GM19438 (cell line): ENCODE measurements at regions not wholly inside any gene's neighbourhood (a gene's known extent, or its start where the extent isn't known, plus 50 kb on each side); places are given as distances from the start of the nearest gene placed in this dataset.
"Not testable (repeated sequence)": the region's sequence is repeated elsewhere in the genome, so short reads cannot be mapped to it uniquely, and the experiment has no call there.

Source experiments
- ATAC-seq: cut with Tn5 transposase; IDR thresholded peaks from one replicate; pipeline ENCODE4 v1.9.1; 2021; ENCODE audit warnings: low read depth; ENCODE audit not compliant: unreplicated experiment

DNA sequence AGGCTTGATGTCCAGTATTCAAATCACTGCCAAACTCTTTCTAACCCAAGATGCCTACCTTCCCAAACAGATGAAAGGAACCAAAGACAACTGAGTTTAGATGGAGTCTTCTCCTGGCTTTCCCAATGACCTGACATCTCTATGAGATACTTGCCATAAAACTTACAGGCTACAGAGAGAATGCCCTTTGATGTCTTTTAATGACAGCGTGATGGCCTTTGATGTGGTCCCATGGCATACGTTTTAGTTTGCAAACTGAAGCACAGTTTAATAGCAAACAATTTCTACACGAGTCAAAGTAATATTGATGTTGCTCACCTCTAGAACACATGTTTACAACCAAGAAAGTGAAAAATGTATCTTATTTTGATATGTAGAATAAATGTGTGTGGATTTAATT, 73.2 kb downstream of the ZIC4 start:
- no peak for ATAC-seq

DNA sequence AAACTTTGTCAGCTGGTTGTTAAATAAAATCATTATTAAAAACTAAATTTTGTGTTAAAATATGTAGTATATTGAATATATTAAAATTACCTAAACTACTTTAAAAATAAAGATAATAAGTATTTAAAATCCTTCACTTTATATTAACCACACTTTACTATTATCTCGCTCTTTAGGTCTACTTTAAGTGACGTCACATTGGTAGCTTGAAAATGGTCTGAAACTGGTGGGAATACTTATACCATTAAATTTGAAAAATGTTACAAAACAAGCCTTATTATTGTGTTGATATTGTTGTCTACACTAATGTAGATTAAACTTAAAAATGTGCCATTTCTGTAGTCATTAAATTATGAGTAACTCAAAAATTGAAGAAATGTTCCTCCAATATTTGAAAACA, 77.6 kb downstream of the ZIC4 start:
- no peak for ATAC-seq

GRCh38 chr3:147324356-147324755, 82.0 kb downstream of the ZIC4 start:
- no peak for ATAC-seq

GRCh38 chr3:147318900-147319299, 87.4 kb downstream of the ZIC4 start:
- no peak for ATAC-seq

- ATAC-seq, result not testable (repeated sequence)
These were observed 89.3 kb downstream of the ZIC4 start for GRCh38 chr3:147317080-147317479.

- no peak for ATAC-seq
These were observed 92.8 kb downstream of the ZIC4 start for GRCh38 chr3:147313513-147313912.

GRCh38 chr3:147312786-147313280, 93.5 kb downstream of the ZIC4 start:
- no peak for ATAC-seq

GRCh38 chr3:147311716-147312115, 94.6 kb downstream of the ZIC4 start:
- no peak for ATAC-seq

DNA sequence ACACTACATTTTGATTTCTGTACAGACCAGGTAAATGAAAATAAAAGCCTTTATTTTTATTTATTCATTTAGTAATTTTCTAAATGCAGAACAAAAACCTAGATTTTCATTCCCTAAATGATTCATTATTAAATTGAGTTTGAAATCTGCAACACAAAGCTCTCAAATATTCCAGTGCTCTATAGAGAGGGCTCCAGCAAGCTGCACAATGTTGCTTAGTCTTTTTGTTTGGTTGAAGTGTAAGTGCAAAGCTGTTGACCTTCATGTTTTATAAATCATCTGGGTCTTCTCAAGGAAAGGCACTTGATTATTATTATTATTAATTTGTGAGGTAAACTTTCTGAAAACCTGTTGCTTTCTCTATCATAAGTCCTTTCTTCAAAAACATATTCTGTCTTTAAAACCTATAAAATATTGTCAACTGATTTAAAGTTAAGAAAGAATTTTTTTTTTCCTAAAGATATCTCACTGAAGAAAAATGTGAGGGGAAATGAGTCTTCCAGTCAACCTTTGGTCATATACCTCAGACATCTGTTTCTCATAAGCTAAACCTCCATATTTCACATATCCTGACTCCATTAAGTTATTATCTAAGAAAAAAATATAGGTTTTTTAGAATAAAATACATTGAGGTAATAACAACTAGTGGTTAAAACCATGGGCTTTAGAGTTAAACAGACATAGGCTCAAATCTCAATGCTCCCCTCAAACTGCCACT, 100.7 kb downstream of the ZIC4 start:
- ATAC-seq, result no peak

DNA sequence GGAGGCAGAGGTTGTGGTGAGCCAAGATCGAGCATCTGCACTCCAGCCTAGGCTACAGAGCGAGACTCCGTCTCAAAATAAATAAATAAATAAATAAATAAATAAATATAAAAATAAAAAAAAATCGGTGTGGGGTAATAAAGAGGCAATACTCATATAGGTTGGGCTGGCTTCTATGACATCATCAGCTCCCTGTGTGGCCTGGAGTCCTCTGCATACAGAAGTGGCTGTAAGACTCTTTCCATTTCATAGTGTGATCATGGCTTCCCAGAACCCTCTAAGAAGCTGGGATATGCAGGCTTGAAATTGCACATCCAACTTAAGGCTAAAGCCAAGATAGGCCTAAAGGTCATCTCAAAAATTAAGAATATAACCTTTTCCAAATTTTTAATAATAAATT, 101.6 kb downstream of the ZIC4 start:
- no peak for ATAC-seq

GRCh38 chr3:147301781-147302180, 104.6 kb downstream of the ZIC4 start:
- ATAC-seq, result no peak

DNA sequence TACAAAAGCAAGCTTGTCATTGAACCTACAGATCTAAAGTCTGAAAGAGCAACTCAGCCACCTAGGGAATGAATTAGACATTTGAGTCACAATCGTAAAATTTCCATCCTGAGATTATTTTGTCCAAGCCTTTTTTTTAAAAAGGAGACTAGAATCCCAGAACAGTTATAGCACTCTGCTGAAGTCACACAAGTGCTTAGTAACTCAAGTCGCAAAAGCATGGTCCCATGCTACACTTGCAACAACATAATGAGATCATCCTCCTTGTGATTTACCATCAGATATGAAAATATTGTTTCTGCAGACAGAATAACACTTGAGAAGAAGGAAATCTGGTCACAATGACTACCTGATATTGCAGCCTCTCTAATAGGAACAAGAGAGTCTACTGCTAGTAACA, 106.7 kb downstream of the ZIC4 start:
- ATAC-seq, result no peak

GRCh38 chr3:147298511-147298982, 107.8 kb downstream of the ZIC4 start:
- ATAC-seq, result no peak

DNA sequence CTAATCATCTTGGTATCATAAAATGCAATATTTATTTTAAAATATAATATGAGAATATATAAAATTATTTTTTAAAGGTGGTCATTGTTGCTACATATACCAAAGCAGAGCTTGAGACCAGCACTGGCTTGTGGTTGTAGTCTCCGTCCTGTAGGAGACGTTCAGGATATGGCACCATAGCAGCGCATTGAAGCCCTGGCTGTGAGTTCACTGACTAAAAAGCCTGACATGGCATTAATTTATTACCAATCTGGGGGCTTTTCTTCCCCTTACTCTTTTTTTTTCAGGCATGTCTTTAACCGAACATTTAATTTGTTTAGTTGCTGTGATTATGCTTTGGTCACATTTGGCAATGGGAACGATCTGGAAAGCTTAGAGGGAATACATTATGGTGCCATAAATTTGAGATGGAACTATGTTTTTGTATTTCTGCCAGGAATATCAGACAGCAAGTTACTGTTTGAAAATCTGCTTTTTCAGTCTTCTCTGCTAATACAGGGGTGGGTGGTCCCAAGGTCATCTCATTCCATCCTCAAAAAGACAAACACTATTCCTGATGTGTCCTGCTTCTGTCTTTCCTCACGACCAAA, 108.5 kb downstream of the ZIC4 start:
- no peak for ATAC-seq

- not testable (repeated sequence) for ATAC-seq
These were observed 119.0 kb downstream of the ZIC4 start for GRCh38 chr3:147287370-147287769.

GRCh38 chr3:147269907-147270306, 136.4 kb downstream of the ZIC4 start:
- no peak for ATAC-seq

DNA sequence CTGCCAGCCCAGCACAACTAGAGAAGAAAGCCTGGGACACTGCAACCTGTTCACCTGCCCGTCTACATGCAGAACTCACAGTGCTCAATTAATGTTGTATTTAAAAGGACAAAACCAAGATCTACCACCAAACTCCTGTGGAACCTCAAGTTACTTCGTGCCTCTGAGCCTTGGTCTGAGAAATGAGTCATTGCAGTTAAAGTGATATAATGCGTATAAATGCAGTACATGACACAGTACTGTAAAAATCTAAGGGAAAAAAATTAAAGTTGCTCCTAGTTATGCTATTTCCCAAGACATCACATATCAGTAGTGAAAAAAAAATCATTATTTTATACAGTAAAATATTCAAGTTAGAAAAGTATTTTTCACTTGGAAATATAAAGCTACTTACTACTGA, 138.9 kb downstream of the ZIC4 start:
- ATAC-seq, result no peak

- no peak for ATAC-seq
These were observed 148.4 kb downstream of the ZIC4 start for GRCh38 chr3:147257944-147258343.

DNA sequence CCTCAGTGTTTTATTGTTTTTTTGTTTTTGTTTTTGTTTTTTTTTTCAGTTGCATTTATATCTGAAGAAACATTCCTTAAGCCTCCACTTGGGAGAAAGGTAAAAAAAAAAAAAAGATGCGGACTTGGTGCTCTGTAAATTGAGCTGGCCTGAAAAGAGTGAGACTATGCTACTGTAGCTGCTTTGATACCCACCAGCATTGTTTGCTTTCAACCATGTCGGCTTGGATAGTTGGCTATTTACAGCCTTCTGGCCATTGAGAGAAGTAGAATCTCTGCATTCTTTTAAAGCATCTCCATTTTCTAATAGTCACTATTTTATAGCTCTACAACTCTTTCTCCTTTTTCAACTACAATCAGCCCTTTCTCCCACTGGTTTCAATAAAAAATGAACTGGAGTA, 149.6 kb downstream of the ZIC4 start:
- no peak for ATAC-seq

GRCh38 chr3:147246906-147247305, 159.4 kb downstream of the ZIC4 start:
- ATAC-seq, result no peak

DNA sequence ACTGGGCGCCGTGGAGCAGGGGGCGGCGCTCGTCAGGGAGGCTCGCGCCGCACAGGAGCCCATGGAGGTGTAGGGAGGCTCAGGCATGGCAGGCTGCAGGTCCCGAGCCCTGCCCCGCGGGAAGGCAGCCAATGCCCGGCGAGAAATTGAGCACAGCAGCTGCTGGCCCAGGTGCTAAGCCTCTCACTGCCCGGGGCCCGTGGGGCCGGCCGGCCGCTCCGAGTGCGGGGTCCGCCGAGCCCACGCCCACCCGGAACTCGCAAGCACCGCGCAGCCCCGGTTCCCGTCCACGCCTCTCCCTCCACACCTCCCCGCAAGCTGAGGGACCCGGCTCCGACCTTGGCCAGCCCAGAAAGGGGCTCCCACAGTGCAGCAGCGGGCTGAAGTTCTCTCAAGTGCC, 160.7 kb downstream of the ZIC4 start:
- ATAC-seq, result not testable (repeated sequence)

GRCh38 chr3:147245022-147245421, 161.3 kb downstream of the ZIC4 start:
- ATAC-seq, result not testable (repeated sequence)
